Ureter (tissue), 1 donor: ENCODE measurements at regions not wholly inside any gene's neighbourhood (a gene's known extent, or its start where the extent isn't known, plus 50 kb on each side); places are given as distances from the start of the nearest gene placed in this dataset.
"Not testable (repeated sequence)": the region's sequence is repeated elsewhere in the genome, so short reads cannot be mapped to it uniquely, and the experiment has no call there.

Source experiments
- DNase-seq: peaks from one replicate; pipeline ENCODE4 v3.0.0-alpha.2; 2020; ENCODE audit warnings: low spot score
- donor health status: DM: yes; HTN: yes; CAD: no.

- not testable (repeated sequence) for DNase-seq
Measured at GRCh38 chr7:35853194-35853593, 52.3 kb downstream of the SEPTIN7 start.

- no peak for DNase-seq
Measured at GRCh38 chr7:35854311-35854710, 53.5 kb downstream of the SEPTIN7 start.

- no peak for DNase-seq
Measured at GRCh38 chr7:35856175-35856574, 55.3 kb downstream of the SEPTIN7 start.

GRCh38 chr7:35860664-35861063 is 59.8 kb downstream of the SEPTIN7 start:
- DNase-seq, result no peak

GRCh38 chr7:35865287-35865686 is 64.4 kb downstream of the SEPTIN7 start:
- no peak for DNase-seq

- DNase-seq, result no peak
Measured at GRCh38 chr7:35866186-35866585, 65.3 kb downstream of the SEPTIN7 start.

- not testable (repeated sequence) for DNase-seq
Measured at GRCh38 chr7:35869117-35869516, 68.3 kb downstream of the SEPTIN7 start.

GRCh38 chr7:35869810-35870209 is 69.0 kb downstream of the SEPTIN7 start:
- no peak for DNase-seq

- DNase-seq, result no peak
Measured at GRCh38 chr7:35871856-35872255, 71.0 kb downstream of the SEPTIN7 start.

- no peak for DNase-seq
Measured at GRCh38 chr7:35874886-35875285, 74.0 kb downstream of the SEPTIN7 start.

- DNase-seq, result no peak
Measured at GRCh38 chr7:35875292-35875691, 74.4 kb downstream of the SEPTIN7 start.

- DNase-seq, result no peak
Measured at GRCh38 chr7:35878351-35878750, 77.5 kb downstream of the SEPTIN7 start.

- not testable (repeated sequence) for DNase-seq
Measured at GRCh38 chr7:35887430-35887829, 86.6 kb downstream of the SEPTIN7 start.

- no peak for DNase-seq
Measured at GRCh38 chr7:35889001-35889400, 88.1 kb downstream of the SEPTIN7 start.

- no peak for DNase-seq
Measured at GRCh38 chr7:35889870-35890269, 89.0 kb downstream of the SEPTIN7 start.

GRCh38 chr7:35891004-35891830 is 90.4 kb downstream of the SEPTIN7 start:
- DNase-seq, result no peak

- no peak for DNase-seq
Measured at GRCh38 chr7:35893649-35894048, 92.8 kb downstream of the SEPTIN7 start.

GRCh38 chr7:35894721-35895120 is 93.9 kb downstream of the SEPTIN7 start:
- DNase-seq, result no peak

- no peak for DNase-seq
Measured at GRCh38 chr7:35900651-35901050, 99.8 kb downstream of the SEPTIN7 start.

- no peak for DNase-seq
Measured at GRCh38 chr7:35905555-35905954, 104.7 kb downstream of the SEPTIN7 start.

GRCh38 chr7:35906191-35906908 is 105.5 kb downstream of the SEPTIN7 start:
- DNase-seq, result peak; percentile 74

GRCh38 chr7:35908331-35909216 is 107.7 kb downstream of the SEPTIN7 start:
- no peak for DNase-seq
